SHP77 treated with DMSO at 0.1 percent for 48 hours (cell line): ENCODE measurements at regions not wholly inside any gene's neighbourhood (a gene's known extent, or its start where the extent isn't known, plus 50 kb on each side); places are given as distances from the start of the nearest gene placed in this dataset.
A peak's percentile ranks its signal among the peaks of the same experiment; 100 is the strongest.
"Not testable (repeated sequence)": the region's sequence is repeated elsewhere in the genome, so short reads cannot be mapped to it uniquely, and the experiment has no call there.

Source experiments
- DNase-seq: peaks from one replicate; lab custom pipeline; 2025; lab: John Stamatoyannopoulos, UW

- DNase-seq = peak; percentile 54
Measured at GRCh38 chr6:57985734-57986133, 668.3 kb downstream of the PRIM2 start.

- DNase-seq = not testable (repeated sequence)
Measured at GRCh38 chr6:57986584-57986983, 669.2 kb downstream of the PRIM2 start.

GRCh38 chr6:57989520-57990080, 672.2 kb downstream of the PRIM2 start:
- DNase-seq = not testable (repeated sequence)

- DNase-seq = not testable (repeated sequence)
Measured at GRCh38 chr6:57998858-57999619, 681.6 kb downstream of the PRIM2 start.

GRCh38 chr6:58000233-58000632, 682.8 kb downstream of the PRIM2 start:
- not testable (repeated sequence) for DNase-seq

GRCh38 chr6:58003417-58004167, 686.2 kb downstream of the PRIM2 start:
- DNase-seq = peak; percentile 14

- not testable (repeated sequence) for DNase-seq
Measured at GRCh38 chr6:58007334-58008000, 690.0 kb downstream of the PRIM2 start.

GRCh38 chr6:58008001-58008335, 690.5 kb downstream of the PRIM2 start:
- DNase-seq = not testable (repeated sequence)

- DNase-seq = not testable (repeated sequence)
Measured at GRCh38 chr6:58011954-58012600, 694.6 kb downstream of the PRIM2 start.

GRCh38 chr6:58016614-58017013, 699.2 kb downstream of the PRIM2 start:
- not testable (repeated sequence) for DNase-seq

GRCh38 chr6:58028188-58028587, 710.8 kb downstream of the PRIM2 start:
- DNase-seq = not testable (repeated sequence)

GRCh38 chr6:58038213-58038612, 720.8 kb downstream of the PRIM2 start:
- DNase-seq = not testable (repeated sequence)

- not testable (repeated sequence) for DNase-seq
Measured at GRCh38 chr6:58046584-58046983, 729.2 kb downstream of the PRIM2 start.

GRCh38 chr6:58047389-58047788, 730.0 kb downstream of the PRIM2 start:
- not testable (repeated sequence) for DNase-seq

- DNase-seq = not testable (repeated sequence)
Measured at GRCh38 chr6:58047865-58048264, 730.4 kb downstream of the PRIM2 start.

- not testable (repeated sequence) for DNase-seq
Measured at GRCh38 chr6:58055465-58056176, 738.2 kb downstream of the PRIM2 start.

GRCh38 chr6:58059701-58060100, 742.3 kb downstream of the PRIM2 start:
- not testable (repeated sequence) for DNase-seq

- DNase-seq = not testable (repeated sequence)
Measured at GRCh38 chr6:58063542-58063941, 746.1 kb downstream of the PRIM2 start.

- DNase-seq = not testable (repeated sequence)
Measured at GRCh38 chr6:58067867-58068548, 750.6 kb downstream of the PRIM2 start.

- DNase-seq = no peak
Measured at GRCh38 chr6:58073263-58073662, 755.8 kb downstream of the PRIM2 start.
